ENCODE measurements at regions not wholly inside any gene's neighbourhood (a gene's known extent, or its start where the extent isn't known, plus 50 kb on each side); places are given as distances from the start of the nearest gene placed in this dataset.

DNA sequence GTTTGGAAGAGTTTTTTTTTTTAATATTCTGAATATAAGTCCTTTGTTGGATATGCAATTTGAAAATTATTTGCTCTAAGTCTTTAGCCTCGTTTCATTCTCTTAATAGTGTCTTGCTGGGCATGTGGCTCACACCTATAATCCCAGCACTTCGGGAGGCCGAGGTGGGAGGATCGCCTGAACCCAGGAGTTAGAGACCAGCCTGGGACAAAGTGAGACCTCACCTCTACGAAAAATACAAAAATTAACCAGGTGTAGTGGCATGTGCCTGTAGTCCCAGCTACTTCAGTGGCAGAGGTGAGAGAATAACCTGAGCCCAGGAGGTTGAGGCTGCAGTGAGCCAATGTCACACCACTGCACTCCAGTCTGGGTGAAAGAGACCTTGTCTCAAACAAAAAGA, 87.3 kb upstream of the UBAC2 start:
- H2BK5ac ChIP-seq (ENCODE audit: insufficient read length, low read length), result no peak overlapping the region
- no peak overlapping the region for H3K9ac ChIP-seq (ENCODE audit: extremely low read depth, insufficient read length, low read length)
- Mint-ChIP-seq H3K36me3 (ENCODE audit: insufficient read depth in 1 of 3, low read depth in 3 of 3) (peaks cover 0 to 3% (median 3%) of the 10 kb centered on the region in 3 experiments; a peak in 4 of 7 replicates), H3K4me1 (peaks cover 6 to 7% of the 10 kb centered on the region in 2 experiments), H3K4me3 (no peak overlapping the region), H3K27me3 (ENCODE audit: low read depth) (peaks cover 2% of the 10 kb centered on the region), H3K27ac (peak overlapping the region in 1 of 3 experiments; percentile 51; a peak in 1 of 7 replicates), H3K9me3 (peaks cover 0 to 6% of the 10 kb centered on the region in 2 experiments; a peak in 2 of 5 replicates)
- no peak overlapping the region for H3K4me2 ChIP-seq (ENCODE audit: insufficient read depth, insufficient read length, low read length)
- H3K56ac ChIP-seq (ENCODE audit: insufficient read length, low read depth, low read length), result no peak overlapping the region
- TF ChIP-seq, protein P1, sequence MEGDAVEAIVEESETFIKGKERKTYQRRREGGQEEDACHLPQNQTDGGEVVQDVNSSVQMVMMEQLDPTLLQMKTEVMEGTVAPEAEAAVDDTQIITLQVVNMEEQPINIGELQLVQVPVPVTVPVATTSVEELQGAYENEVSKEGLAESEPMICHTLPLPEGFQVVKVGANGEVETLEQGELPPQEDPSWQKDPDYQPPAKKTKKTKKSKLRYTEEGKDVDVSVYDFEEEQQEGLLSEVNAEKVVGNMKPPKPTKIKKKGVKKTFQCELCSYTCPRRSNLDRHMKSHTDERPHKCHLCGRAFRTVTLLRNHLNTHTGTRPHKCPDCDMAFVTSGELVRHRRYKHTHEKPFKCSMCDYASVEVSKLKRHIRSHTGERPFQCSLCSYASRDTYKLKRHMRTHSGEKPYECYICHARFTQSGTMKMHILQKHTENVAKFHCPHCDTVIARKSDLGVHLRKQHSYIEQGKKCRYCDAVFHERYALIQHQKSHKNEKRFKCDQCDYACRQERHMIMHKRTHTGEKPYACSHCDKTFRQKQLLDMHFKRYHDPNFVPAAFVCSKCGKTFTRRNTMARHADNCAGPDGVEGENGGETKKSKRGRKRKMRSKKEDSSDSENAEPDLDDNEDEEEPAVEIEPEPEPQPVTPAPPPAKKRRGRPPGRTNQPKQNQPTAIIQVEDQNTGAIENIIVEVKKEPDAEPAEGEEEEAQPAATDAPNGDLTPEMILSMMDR (conservative IDR thresholded peaks at IDR 0.05), result no peak
- H3T11ph ChIP-seq (ENCODE audit: low read length), result no peak overlapping the region
- H2BK20ac ChIP-seq (ENCODE audit: low read depth, low read length, poor library complexity, severe bottlenecking), result no peak overlapping the region
- H2BK15ac ChIP-seq (ENCODE audit: low read depth, low read length), result no peak overlapping the region
- no peaks in the 10 kb centered on the region for H3K79me1 ChIP-seq (ENCODE audit: insufficient read depth, low read depth, low read length, poor library complexity, severe bottlenecking)
- H2BK120ac ChIP-seq (ENCODE audit: low read depth, low read length, poor library complexity, severe bottlenecking), result no peak overlapping the region
- no peaks in the 10 kb centered on the region for H4K20me1 ChIP-seq (ENCODE audit: control insufficient read depth, insufficient read depth, insufficient read length)
- H3K27me3 ChIP-seq (ENCODE audit: insufficient read depth, low read length), result no peaks in the 10 kb centered on the region
- no peak overlapping the region for H3K27ac ChIP-seq (ENCODE audit: insufficient read length, low read depth, low read length)
- no peak for DNase-seq
- H2AK5ac ChIP-seq (ENCODE audit: insufficient read length, low read length), result no peak overlapping the region
- no peak overlapping the region for H3K23ac ChIP-seq (ENCODE audit: insufficient read length, low read depth, low read length)
- no peaks in the 10 kb centered on the region; the same call in 1 of the 2 replicates for H3K4me1 ChIP-seq (ENCODE audit: insufficient read depth, low read length)
- H4K5ac ChIP-seq (ENCODE audit: insufficient read length, low read depth, low read length), result no peak overlapping the region
- H3K4ac ChIP-seq (ENCODE audit: low read depth, low read length), result no peak overlapping the region
- WGBS (ENCODE audit: extremely low coverage, insufficient read length, low lambda C conversion rate), result no CpG with 5 or more reads among the region's 5 CpGs
- no peaks in the 10 kb centered on the region for H3K9me3 ChIP-seq (ENCODE audit: control insufficient read depth, low read depth, low read length)
- H4K91ac ChIP-seq (ENCODE audit: insufficient read length, low read depth, low read length), result no peak overlapping the region
- H3K79me2 ChIP-seq (ENCODE audit: insufficient read depth, low read length), result no peaks in the 10 kb centered on the region
- H2AFZ ChIP-seq (ENCODE audit: low read length), result no peak overlapping the region
- no peak overlapping the region for H2BK12ac ChIP-seq (ENCODE audit: insufficient read length, low read depth, low read length)
- H4K8ac ChIP-seq (replicated peaks; ENCODE audit: insufficient read length, low read depth, low read length), result no peak overlapping the region
- no peak overlapping the region for H3K18ac ChIP-seq (ENCODE audit: insufficient read length, low read depth, low read length)
- no peak overlapping the region for H3K14ac ChIP-seq (ENCODE audit: insufficient read depth, low read length)
- H3K23me2 ChIP-seq (ENCODE audit: insufficient read length, low read depth, low read length, poor library complexity, severe bottlenecking), result no peaks in the 10 kb centered on the region
